HEK293 (cell line): ENCODE measurements at regions not wholly inside any gene's neighbourhood (a gene's known extent, or its start where the extent isn't known, plus 50 kb on each side); places are given as distances from the start of the nearest gene placed in this dataset.

Source experiments
- CTCF ChIA-PET: fragments of 350-600 bp; formaldehyde crosslinking; extraction: SDS; loops from one replicate; lab custom pipeline; 2021; ENCODE audit warnings: antibody characterized with exemption; lab: Yijun Ruan, JAX
- POLR2A ChIA-PET: fragments of 300-600 bp; formaldehyde crosslinking; extraction: SDS; loops from one replicate; lab custom pipeline; 2020; ENCODE audit warnings: antibody characterized with exemption, inconsistent platforms; lab: Yijun Ruan, JAX
- H3K27ac ChIP-seq: fragments of 200-500 bp; sonication (Bioruptor generic); 2 replicates; pipeline ENCODE4 v1.5.1; 2014; ENCODE audit warnings: low read depth, low read length, control low read depth, inconsistent platforms; ENCODE audit errors: extremely low read depth
- H3K36me3 ChIP-seq, 2 experiments: fragments of 200-500 bp in 1 of 2; sonication (Bioruptor generic) in 1 of 2; 1 replicate in 1 of 2; 2 replicates in 1 of 2; pipeline ENCODE4 v1.5.1; 2014 to 2017; ENCODE audit warnings: inconsistent platforms in 2 of 2, low read length in 2 of 2; ENCODE audit not compliant: control insufficient read depth in 2 of 2, insufficient read depth in 1 of 2
- H3K4me1 ChIP-seq: fragments of 200-500 bp; sonication (Bioruptor generic); 2 replicates; pipeline ENCODE4 v1.5.1; 2014; ENCODE audit warnings: mild to moderate bottlenecking, low read length, inconsistent platforms; ENCODE audit not compliant: control insufficient read depth, insufficient read depth
- H3K4me3 ChIP-seq: 2 replicates; pipeline ENCODE4 v1.5.1; 2011; ENCODE audit warnings: low read depth, mild to moderate bottlenecking, control low read depth, low read length, moderate library complexity
- H3K9me3 ChIP-seq: fragments of 200-500 bp; sonication (Bioruptor generic); 2 replicates; pipeline ENCODE4 v1.5.1; 2014; ENCODE audit warnings: low read depth, low read length, inconsistent platforms; ENCODE audit not compliant: control insufficient read depth, insufficient read depth
- BCL11A ChIP-seq: fragments of 450-650 bp; formaldehyde crosslinking; IDR thresholded peaks from 2 replicates; pipeline ENCODE4 v1.5.1; 2016; ENCODE audit warnings: low read depth, missing biosample characterization, missing genetic modification characterization
- HOXA7 ChIP-seq: sonication (generic); formaldehyde crosslinking; IDR thresholded peaks from 2 replicates; pipeline ENCODE4 v1.8.1; 2022; ENCODE audit warnings: missing genetic modification reagents, borderline replicate concordance
- KLF9 ChIP-seq: fragments of 450-650 bp; formaldehyde crosslinking; IDR thresholded peaks from 2 replicates; pipeline ENCODE4 v1.5.1; 2016; ENCODE audit warnings: missing biosample characterization, missing genetic modification characterization, low read depth
- SETDB1 ChIP-seq: IDR thresholded peaks from one replicate; pipeline ENCODE4 v1.6.1; 2017; ENCODE audit warnings: mild to moderate bottlenecking, low read length, moderate library complexity, mixed read lengths; ENCODE audit not compliant: insufficient read length
- TRIM28 ChIP-seq: IDR thresholded peaks from 2 replicates; pipeline ENCODE4 v1.6.1; 2011; ENCODE audit warnings: low read length, control low read depth, borderline replicate concordance
- ZBTB20 ChIP-seq: fragments of 450-650 bp; formaldehyde crosslinking; IDR thresholded peaks from 2 replicates; pipeline ENCODE4 v1.5.1; 2016; ENCODE audit warnings: missing biosample characterization, missing genetic modification characterization
- ZBTB48 ChIP-seq: fragments of 450-650 bp; formaldehyde crosslinking; IDR thresholded peaks from 2 replicates; pipeline ENCODE4 v1.5.1; 2016; ENCODE audit warnings: missing biosample characterization, missing genetic modification characterization
- ZFHX2 ChIP-seq: fragments of 450-650 bp; formaldehyde crosslinking; conservative IDR thresholded peaks from 2 replicates; pipeline ENCODE4 v1.5.1; 2016; ENCODE audit warnings: missing biosample characterization, missing genetic modification characterization
- ZFP37 ChIP-seq: fragments of 450-650 bp; formaldehyde crosslinking; IDR thresholded peaks from 2 replicates; pipeline ENCODE4 v1.5.1; 2016; ENCODE audit warnings: missing biosample characterization, missing genetic modification characterization
- ZIC2 ChIP-seq: fragments of 450-650 bp; formaldehyde crosslinking; IDR thresholded peaks from 2 replicates; pipeline ENCODE4 v1.5.1; 2016; ENCODE audit warnings: missing biosample characterization, missing genetic modification characterization
- ZNF133 ChIP-seq: fragments of 450-650 bp; formaldehyde crosslinking; IDR thresholded peaks from 2 replicates; pipeline ENCODE4 v1.5.1; 2016; ENCODE audit warnings: missing biosample characterization, missing genetic modification characterization
- ZNF146 ChIP-seq: fragments of 450-650 bp; formaldehyde crosslinking; IDR thresholded peaks from 2 replicates; pipeline ENCODE4 v1.5.1; 2016; ENCODE audit warnings: missing biosample characterization, missing genetic modification characterization
- ZNF157 ChIP-seq: fragments of 450-650 bp; formaldehyde crosslinking; IDR thresholded peaks from 2 replicates; pipeline ENCODE4 v1.5.1; 2016; ENCODE audit warnings: missing biosample characterization, missing genetic modification characterization
- ZNF211 ChIP-seq: fragments of 450-650 bp; formaldehyde crosslinking; IDR thresholded peaks from 2 replicates; pipeline ENCODE4 v1.5.1; 2016; ENCODE audit warnings: low read depth, missing biosample characterization, missing genetic modification characterization
- ZNF248 ChIP-seq: fragments of 450-650 bp; formaldehyde crosslinking; IDR thresholded peaks from 2 replicates; pipeline ENCODE4 v1.5.1; 2017; ENCODE audit warnings: missing biosample characterization, missing genetic modification characterization
- ZNF473 ChIP-seq: fragments of 450-650 bp; formaldehyde crosslinking; IDR thresholded peaks from 2 replicates; pipeline ENCODE4 v1.5.1; 2017; ENCODE audit warnings: missing biosample characterization, missing genetic modification characterization
- ZNF558 ChIP-seq: fragments of 450-650 bp; formaldehyde crosslinking; IDR thresholded peaks from 2 replicates; pipeline ENCODE4 v1.5.1; 2016; ENCODE audit warnings: missing biosample characterization, missing genetic modification characterization
- ZNF561 ChIP-seq: fragments of 450-650 bp; IDR thresholded peaks from 2 replicates; pipeline ENCODE4 v1.5.1; 2018; ENCODE audit warnings: missing biosample characterization, missing genetic modification characterization, borderline replicate concordance
- ZNF571 ChIP-seq: fragments of 450-650 bp; formaldehyde crosslinking; IDR thresholded peaks from 2 replicates; pipeline ENCODE4 v1.5.0; 2017; ENCODE audit warnings: missing biosample characterization, missing genetic modification characterization
- ZNF660 ChIP-seq: fragments of 450-650 bp; IDR thresholded peaks from 2 replicates; pipeline ENCODE4 v1.5.1; 2018; ENCODE audit warnings: missing biosample characterization, mild to moderate bottlenecking, missing genetic modification characterization
- ZNF677 ChIP-seq: fragments of 450-650 bp; IDR thresholded peaks from 2 replicates; pipeline ENCODE4 v1.5.0; 2018; ENCODE audit warnings: missing biosample characterization, mild to moderate bottlenecking, missing genetic modification characterization, moderate library complexity
- ZNF837 ChIP-seq: fragments of 450-650 bp; formaldehyde crosslinking; IDR thresholded peaks from 2 replicates; pipeline ENCODE4 v1.5.1; 2016; ENCODE audit warnings: missing biosample characterization, missing genetic modification characterization
- ZNF843 ChIP-seq: fragments of 450-650 bp; formaldehyde crosslinking; IDR thresholded peaks from 2 replicates; pipeline ENCODE4 v1.5.1; 2016; ENCODE audit warnings: missing biosample characterization, missing genetic modification characterization
- ZSCAN23 ChIP-seq: fragments of 450-650 bp; formaldehyde crosslinking; IDR thresholded peaks from 2 replicates; pipeline ENCODE4 v1.5.1; 2016; ENCODE audit warnings: missing biosample characterization, missing genetic modification characterization
- TF ChIP-seq, protein P1 (sequence below): IDR thresholded peaks from 2 replicates; pipeline ENCODE4 v1.6.1; 2011; ENCODE audit warnings: mild to moderate bottlenecking, low read depth, low read length, borderline replicate concordance

DNA sequence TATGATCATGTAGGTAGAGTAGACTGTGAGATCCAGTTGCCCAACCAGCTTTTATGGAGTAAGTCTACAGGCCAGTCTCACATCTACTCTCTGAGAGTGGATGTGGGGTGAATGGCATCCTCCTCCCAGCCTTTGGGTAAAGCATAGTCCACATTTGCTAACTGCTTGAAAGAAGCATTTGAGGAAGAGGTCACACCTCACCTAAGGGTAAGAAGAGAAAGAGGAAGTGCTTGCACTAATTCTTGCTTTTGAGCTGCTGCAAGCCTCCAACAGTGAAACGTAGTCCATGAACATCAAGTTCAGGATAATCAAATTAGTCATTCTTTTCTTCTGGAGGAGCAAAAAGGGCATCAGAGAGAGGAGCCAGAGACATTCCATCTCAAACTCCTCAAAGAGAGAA lies 93.9 kb upstream of the AGR3 start:
- no peak overlapping the region for H3K27ac ChIP-seq
- H3K4me1 ChIP-seq: 0 out of 2 replicates have a peak, but pooled peaks cover 3% of the 10 kb centered on the region
- H3K4me3 ChIP-seq: no peak overlapping the region
- no peaks in the 10 kb centered on the region for H3K36me3 ChIP-seq
- ChIA-PET POLR2A (no interaction called here), CTCF (no interaction called here)
- no peaks in the 10 kb centered on the region for H3K9me3 ChIP-seq
- TF ChIP-seq ZNF558 (tag by site-specific recombination) (no peak), BCL11A (tag by site-specific recombination) (no peak), ZNF248 (tag by site-specific recombination) (no peak), ZNF677 (tag by site-specific recombination) (no peak), ZNF571 (tag by site-specific recombination) (no peak), ZNF561 (tag by site-specific recombination) (no peak), ZNF843 (tag by site-specific recombination) (no peak), ZNF660 (tag by site-specific recombination) (no peak), ZNF211 (tag by site-specific recombination) (no peak), ZNF146 (tag by site-specific recombination) (no peak), ZBTB48 (tag by site-specific recombination) (no peak), ZNF133 (tag by site-specific recombination) (no peak), SETDB1 (no peak), ZIC2 (tag by site-specific recombination) (no peak), ZNF473 (tag by site-specific recombination) (no peak), ZNF157 (tag by site-specific recombination) (no peak)
- TF ChIP-seq, all 188 proteins: peak for 0

DNA sequence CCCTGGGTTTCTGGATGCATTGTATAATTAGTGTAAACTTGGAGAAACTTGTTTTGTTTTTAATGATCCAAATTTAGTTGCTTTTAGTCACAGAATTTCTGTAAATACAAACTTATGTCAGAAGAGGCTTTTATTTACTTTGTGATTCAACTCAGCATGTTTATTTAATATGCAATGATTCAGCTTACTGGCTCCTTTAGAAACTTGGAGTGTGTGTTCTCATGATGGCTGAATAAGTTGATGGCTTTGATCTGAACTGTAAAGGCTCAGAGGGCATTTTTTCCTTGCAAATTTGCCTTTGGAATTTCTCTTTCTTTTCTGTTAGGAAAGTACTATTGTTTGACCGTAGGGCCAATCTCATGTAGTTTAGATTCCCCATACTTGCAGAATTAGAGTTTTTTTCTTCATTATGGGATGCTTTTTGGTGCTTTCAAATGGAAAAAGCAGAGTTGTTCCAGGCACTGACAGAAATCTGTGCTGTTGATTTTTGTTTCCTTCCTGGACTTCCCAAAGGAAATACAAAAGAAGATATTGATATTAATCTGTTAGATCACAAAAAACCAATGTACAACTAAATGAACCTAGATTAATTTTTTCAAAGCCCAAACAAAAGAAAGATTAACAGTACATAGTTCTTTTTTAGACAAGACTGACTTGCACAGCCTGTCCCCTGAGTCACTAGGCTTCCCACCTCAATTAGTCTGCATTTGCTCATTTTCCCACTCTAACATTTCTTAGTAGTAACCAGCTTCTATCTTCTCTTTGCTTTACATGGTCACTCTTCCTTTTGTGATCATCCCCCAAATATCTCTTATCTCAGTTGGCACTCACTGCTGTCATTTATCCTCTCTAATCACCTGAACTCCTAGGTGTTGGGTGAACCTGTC lies 96.8 kb upstream of the AGR3 start:
- no peaks in the 10 kb centered on the region for H3K36me3 ChIP-seq
- ChIA-PET CTCF (interaction anchor here (0.5 to 0.9 kb wide), 4 partner anchors 18 to 324 kb away, joined by 3 to 4 read pairs (median 3); no protein-coding TSS in a partner anchor), POLR2A (no interaction called here)
- H3K4me1 ChIP-seq: 0 out of 2 replicates have a peak, but pooled peaks cover 3% of the 10 kb centered on the region
- no peak overlapping the region for H3K4me3 ChIP-seq
- no peaks in the 10 kb centered on the region for H3K9me3 ChIP-seq
- H3K27ac ChIP-seq: no peak overlapping the region
- no peak for TF ChIP-seq KLF9 (tag by site-specific recombination)
- TF ChIP-seq, protein P1, sequence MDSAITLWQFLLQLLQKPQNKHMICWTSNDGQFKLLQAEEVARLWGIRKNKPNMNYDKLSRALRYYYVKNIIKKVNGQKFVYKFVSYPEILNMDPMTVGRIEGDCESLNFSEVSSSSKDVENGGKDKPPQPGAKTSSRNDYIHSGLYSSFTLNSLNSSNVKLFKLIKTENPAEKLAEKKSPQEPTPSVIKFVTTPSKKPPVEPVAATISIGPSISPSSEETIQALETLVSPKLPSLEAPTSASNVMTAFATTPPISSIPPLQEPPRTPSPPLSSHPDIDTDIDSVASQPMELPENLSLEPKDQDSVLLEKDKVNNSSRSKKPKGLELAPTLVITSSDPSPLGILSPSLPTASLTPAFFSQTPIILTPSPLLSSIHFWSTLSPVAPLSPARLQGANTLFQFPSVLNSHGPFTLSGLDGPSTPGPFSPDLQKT: no peak
- no peak for TF ChIP-seq ZBTB20 (tag by site-specific recombination)
- no peak for TF ChIP-seq ZFHX2
- no peak for TF ChIP-seq HOXA7 (CRISPR knock-in tag)
- TF ChIP-seq ZSCAN23 (tag by site-specific recombination): no peak

DNA sequence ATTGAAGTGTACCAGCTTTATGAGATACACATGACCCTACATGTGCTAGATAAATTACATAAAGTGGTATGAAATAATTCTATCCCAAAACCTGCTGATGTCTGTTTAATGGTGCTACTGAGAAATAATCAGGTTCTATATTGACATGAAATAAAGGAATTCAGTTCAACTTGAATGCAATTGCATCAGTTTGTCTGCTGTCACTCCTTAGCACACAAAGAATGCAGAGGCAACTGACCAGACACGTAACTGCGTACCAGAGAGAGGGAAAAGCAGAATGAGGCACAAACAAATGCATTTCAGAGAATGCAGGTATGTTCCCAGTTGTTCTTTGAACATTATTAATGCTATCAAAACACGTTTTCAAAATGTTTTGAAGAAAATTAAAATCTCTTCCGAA lies 98.8 kb upstream of the AGR3 start:
- POLR2A ChIA-PET: no interaction called here
- no peak overlapping the region for H3K27ac ChIP-seq
- CTCF ChIA-PET: interaction anchor here (0.6 to 1.0 kb wide), 2 partner anchors 10 to 550 kb away, joined by 3 read pairs; no protein-coding TSS in a partner anchor

More for the DNA sequence above, 98.8 kb upstream of the AGR3 start:
- no peak for TF ChIP-seq ZNF837
- TF ChIP-seq TRIM28: no peak
- TF ChIP-seq ZFP37 (tag by site-specific recombination): no peak
- H3K4me3 ChIP-seq: no peak overlapping the region
- H3K36me3 ChIP-seq: no peaks in the 10 kb centered on the region
- 0 out of 2 replicates have a peak, but pooled peaks cover 3% of the 10 kb centered on the region for H3K4me1 ChIP-seq
- no peaks in the 10 kb centered on the region for H3K9me3 ChIP-seq
